HG02840 (cell line): ENCODE measurements at regions not wholly inside any gene's neighbourhood (a gene's known extent, or its start where the extent isn't known, plus 50 kb on each side); places are given as distances from the start of the nearest gene placed in this dataset.

Source experiments
- ATAC-seq: cut with Tn5 transposase; IDR thresholded peaks from one replicate; pipeline ENCODE4 v1.9.1; 2021; ENCODE audit warnings: mild to moderate bottlenecking, moderate library complexity, moderate number of reproducible peaks; ENCODE audit not compliant: unreplicated experiment, low FRiP score

- ATAC-seq = no peak
Observed at GRCh38 chr10:111999205-111999914, 184.2 kb downstream of the GPAM start.

GRCh38 chr10:111999915-112000302, 183.7 kb downstream of the GPAM start:
- no peak for ATAC-seq

DNA sequence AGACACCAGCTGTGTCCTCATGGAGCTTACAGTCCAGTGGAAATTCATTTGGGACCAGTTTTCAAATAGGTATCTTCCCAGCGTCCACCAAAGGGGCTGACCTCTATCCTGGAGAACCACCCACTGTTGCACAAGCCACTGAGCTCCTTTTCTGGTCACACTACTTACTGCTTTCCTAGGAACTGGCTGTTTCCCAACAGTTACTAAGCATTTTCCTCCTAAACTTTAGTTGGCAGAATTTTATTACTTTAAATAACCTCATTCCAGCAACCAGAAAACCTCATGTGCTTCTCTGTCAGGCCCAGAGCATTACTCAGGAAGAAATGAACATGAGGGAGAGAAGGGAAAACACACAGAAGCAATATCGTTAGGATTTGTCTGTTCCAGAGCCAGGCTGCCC, 183.1 kb downstream of the GPAM start:
- ATAC-seq = no peak

- no peak for ATAC-seq
Observed at GRCh38 chr10:112002206-112002605, 181.4 kb downstream of the GPAM start.

GRCh38 chr10:112004075-112004474, 179.5 kb downstream of the GPAM start:
- ATAC-seq = no peak

- no peak for ATAC-seq
Observed at GRCh38 chr10:112005044-112005443, 178.5 kb downstream of the GPAM start.

GRCh38 chr10:112006407-112006806, 177.2 kb downstream of the GPAM start:
- no peak for ATAC-seq

- ATAC-seq = no peak
Observed at GRCh38 chr10:112006831-112007230, 176.7 kb downstream of the GPAM start.

DNA sequence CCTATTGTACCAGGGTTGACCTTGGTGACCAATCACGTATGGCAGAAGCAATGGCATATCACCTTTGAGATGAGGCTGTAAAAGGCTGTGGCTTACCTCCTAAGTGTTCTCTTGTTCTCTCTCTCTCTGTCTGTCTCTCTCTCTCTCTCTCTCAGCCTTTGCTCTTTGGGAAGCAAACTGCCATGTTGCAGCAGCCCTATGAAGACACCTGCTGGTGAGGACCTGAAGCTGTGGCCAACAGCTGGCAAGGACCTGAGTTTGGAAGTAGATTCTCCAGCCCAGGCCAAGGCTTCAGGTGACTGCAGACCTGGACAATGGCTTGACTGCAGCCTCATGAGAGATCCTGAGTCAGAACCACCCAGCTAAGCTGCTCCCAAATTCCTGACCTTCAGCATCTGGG, 161.4 kb downstream of the GPAM start:
- no peak for ATAC-seq

DNA sequence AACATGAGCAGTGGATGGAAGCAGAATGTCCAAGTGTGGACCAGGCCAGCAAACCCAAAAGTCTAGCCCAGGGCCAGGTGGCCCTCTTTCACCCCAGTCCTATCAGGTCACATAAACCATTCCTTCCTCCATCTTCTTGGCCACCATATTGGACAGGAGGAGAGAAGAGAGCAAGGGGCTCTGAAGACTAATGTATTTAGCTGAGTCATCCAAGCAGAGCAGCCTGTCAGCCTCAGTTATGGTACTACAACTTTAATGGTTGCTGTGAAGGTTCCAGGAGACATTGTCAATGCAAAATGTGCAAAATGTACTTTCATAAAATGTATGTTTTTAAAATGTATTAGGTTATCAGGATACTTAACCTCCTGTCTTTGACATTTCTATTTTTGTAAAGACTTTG, 159.5 kb downstream of the GPAM start:
- no peak for ATAC-seq

- ATAC-seq = no peak
Observed at GRCh38 chr10:112025228-112025627, 158.3 kb downstream of the GPAM start.

- no peak for ATAC-seq
Observed at GRCh38 chr10:112026438-112026837, 157.1 kb downstream of the GPAM start.

DNA sequence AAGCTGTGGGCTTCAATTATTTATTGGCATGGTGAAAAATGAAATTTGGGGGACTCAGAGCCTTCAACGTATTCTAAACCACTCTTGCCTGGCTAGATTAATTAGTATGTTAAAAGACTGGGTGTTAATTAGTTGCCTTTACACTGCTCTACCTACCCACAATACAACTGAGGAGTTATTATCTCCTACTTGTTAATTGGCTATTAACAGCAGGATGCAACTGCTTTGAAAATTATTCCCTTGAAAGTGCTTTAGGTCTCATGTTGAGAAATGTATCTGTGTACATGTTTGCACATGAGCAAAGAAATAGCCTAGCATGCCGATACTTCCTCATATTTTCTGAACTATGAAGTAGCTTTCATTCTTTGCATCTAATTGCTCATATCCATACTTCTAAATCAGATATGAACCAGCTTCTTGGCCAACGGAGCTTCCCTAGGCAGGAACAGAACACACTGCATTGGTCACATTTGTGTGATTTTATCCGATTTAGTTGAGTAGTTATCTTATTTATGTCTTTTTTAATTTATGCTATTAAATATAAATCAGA, 155.8 kb downstream of the GPAM start:
- ATAC-seq = no peak

DNA sequence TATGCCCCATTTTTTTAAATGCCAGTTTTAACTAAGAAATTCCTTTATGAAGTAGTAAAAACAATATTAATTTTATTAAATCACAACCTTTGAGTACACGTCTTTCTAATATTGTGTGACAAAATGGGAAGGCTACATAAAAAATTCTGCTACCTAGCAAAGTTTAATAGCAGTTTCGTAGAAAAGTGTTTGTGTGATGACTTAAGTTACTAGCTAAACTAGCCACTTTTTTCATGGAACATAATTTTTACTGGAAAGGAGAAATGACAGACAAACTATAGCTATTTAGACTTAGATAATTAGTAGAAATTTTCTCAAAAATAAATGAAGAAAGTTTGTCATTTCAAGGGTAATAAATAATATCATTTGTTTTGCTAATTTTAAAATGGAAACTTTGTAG, 153.1 kb downstream of the GPAM start:
- no peak for ATAC-seq

- ATAC-seq = no peak
Observed at GRCh38 chr10:112039823-112040222, 143.7 kb downstream of the GPAM start.

DNA sequence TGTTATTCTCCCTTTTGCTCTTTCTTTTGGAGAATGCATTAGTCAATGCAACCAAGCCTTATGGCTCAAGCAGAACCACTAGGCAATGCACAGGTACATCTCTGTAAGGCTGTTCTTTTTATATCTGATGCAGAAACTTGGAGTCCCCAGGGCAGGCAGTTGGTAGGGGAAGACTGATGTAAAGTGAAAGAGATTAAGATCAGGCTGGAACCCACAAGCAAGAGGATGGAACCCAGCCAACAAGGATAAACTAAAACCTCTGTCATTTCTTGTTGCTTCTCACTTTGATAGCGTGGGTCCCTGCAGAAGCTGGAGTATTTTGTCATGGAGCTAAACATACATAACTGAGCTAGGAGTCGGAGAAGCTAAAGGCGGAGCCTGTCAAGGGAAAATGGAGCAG, 142.9 kb downstream of the GPAM start:
- ATAC-seq = no peak

DNA sequence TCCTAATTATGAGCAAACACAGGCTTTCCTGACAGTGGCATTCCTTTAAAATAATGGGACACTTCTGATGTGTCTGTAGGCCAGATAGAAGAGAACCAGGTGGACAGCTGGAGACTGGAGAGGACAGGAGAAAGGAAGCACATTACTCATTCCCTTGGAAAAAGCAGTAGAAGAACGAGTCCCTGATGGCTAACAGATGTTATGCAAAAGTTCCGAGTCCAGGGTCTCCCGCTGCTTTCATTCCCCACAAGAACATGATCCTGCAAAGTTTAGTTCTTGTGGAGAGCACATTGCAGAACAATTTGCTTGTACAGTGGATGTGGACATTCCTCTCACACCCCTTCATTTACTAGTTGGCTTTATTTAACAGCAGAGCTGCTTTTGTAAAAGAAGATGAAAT, 137.6 kb downstream of the GPAM start:
- ATAC-seq = no peak

GRCh38 chr10:112047674-112048073, 135.9 kb downstream of the GPAM start:
- no peak for ATAC-seq

DNA sequence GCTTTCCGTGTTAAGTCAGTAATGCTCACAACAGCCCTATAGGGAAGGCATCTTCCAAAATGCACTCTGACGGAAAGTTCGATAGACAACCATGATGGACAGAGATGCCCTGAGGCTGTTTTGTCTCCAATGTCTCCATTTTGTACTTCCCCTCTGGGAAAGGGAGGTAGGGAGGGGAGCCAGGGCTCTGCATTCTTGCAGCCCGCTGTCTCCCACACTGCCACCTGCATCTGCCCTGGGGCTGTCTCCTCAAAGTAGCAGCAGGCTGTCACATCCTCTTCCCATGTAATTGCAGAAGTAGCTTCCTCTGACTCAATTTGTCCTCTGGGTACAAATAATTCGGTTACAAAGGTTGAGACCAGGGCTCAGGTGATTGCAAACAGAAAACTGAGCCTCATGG, 131.4 kb downstream of the GPAM start:
- no peak for ATAC-seq

GRCh38 chr10:112053895-112054294, 129.7 kb downstream of the GPAM start:
- no peak for ATAC-seq

GRCh38 chr10:112054516-112054915, 129.0 kb downstream of the GPAM start:
- no peak for ATAC-seq

- no peak for ATAC-seq
Observed at GRCh38 chr10:112057072-112057471, 126.5 kb downstream of the GPAM start.

DNA sequence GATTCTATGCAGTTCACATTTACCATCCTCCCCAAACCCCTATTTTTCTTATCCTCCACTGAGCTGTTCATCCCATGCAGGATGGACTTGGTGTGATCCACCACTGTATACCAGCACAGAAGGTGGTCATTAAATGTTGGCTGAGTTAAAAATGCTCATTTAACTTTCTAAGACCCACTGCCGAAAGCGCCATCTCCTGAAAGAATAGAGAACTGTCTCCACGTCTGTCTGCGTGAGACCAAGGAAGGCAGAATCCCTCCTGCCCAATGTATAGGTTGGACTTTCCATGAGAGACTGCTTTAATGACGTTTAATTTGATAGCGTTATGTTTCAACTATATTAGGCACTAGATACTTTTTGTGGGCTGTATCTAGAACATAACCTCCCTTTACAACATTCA, 124.3 kb downstream of the GPAM start:
- ATAC-seq = no peak
